CD4-positive, alpha-beta T cell treated with Interleukin-4 for 4 hours (primary cell): ENCODE measurements at regions not wholly inside any gene's neighbourhood (a gene's known extent, or its start where the extent isn't known, plus 50 kb on each side); places are given as distances from the start of the nearest gene placed in this dataset.

Experiments used
- DNase-seq: peaks from one replicate; pipeline ENCODE4 v3.0.0-alpha.2; 2020

- no peak for DNase-seq
Measured at GRCh38 chr10:31754803-31755624, 173.6 kb downstream of the ARHGAP12 start.

DNA sequence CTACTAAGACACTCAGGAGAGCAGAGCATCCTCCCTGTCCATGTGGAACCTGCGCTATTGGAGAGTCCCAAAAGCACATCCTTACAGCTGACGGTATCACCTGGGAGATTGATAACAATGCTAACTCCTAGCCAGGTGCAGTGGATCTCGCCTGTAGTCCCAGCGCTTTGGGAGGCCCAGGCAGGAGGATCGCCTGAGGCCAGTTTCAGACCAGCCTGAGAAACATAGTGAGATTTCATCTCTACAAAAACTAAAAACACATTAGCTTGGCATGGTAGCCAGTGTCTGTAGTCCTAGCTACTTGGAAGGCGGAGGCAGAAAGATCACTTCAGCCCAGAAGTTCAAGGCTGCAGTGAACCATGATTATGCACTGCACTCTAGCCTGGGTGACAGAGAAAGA lies 174.9 kb downstream of the ARHGAP12 start:
- no peak for DNase-seq

DNA sequence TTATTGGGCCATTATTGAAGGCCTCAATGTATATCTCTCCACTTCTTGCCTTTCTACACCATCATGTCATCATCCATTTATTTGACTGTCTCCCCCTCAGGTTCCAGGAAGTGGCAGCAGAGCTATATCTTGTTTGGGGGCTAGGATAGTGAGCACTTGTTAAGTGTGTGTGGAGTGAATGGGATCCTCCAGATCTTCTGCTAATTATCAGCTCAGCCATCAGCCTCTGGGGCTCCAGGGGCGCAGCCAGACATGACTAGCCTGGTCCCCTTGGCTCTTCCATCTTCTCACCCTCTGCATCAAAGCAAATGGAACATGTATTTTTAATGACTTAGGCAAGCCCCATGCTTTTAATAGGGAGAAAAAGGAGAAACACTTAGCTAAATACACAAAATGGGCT lies 176.5 kb downstream of the ARHGAP12 start:
- DNase-seq: no peak

- DNase-seq: no peak
Measured at GRCh38 chr10:31751738-31752080, 176.9 kb downstream of the ARHGAP12 start.

- no peak for DNase-seq
Measured at GRCh38 chr10:31751051-31751737, 177.4 kb downstream of the ARHGAP12 start.

DNA sequence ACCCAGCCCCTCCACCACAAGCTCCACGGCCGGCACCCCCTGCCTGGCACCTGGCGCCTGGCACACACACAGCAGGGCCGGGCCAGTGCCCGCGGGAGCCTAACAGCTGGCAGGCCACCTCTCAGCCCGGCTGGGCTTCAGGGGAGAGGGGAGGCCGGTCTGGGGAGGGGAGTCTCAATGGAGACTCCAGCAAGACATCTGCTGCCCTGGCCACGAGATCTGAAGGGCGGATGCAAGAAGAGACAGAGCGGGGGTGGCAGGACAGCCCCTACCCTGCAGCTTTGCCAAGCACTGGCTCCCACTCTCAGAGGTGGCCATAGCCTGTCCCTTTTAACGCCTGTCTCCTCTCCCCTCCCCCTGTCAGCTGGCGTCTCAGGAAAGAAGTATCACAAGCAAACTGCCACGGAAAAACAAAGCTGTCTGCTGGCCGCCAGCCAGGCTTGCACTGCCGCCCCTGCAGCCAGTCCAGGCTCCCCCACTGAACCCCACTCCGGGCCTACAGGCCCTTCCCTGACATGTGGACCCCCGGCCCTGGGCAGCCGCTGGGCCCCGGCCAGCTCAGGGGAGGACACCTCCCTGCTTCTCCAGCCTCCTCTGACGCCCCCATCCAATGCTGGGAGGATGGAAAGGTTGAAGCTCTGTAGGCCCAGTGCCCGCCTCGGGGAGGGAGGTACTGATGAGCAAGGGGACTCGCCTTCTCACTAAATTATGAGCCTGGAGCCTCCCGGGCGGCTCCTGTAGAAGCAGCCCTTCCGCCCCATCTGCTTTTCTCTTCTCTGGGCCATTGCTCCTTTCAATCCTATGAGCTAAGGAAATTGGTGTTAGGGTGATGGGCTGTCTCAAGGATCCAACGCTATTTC lies 178.4 kb downstream of the ARHGAP12 start:
- no peak for DNase-seq

- DNase-seq: no peak
Measured at GRCh38 chr10:31749301-31749700, 179.3 kb downstream of the ARHGAP12 start.

GRCh38 chr10:31745612-31746376 lies 182.8 kb downstream of the ARHGAP12 start:
- peak; percentile 72 for DNase-seq

- no peak for DNase-seq
Measured at GRCh38 chr10:31744025-31744424, 184.6 kb downstream of the ARHGAP12 start.

DNA sequence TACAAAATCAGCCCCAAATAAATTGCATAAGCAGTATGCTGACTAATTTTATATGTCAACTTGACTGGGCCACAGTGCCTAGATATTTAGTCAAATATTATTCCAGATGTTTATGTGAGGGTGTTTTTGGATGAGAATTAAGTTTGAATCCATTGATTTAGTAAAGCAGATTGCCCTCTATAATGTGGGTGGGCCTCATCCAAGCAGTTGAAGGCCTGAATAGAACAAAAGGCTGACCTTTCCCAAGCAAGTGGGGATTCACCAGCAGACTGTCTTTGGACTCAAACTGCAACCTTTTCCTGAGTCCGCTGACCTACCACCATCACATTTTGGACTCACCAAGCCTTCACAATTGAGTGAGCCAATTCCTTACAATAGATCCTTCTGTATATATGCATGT lies 186.4 kb downstream of the ARHGAP12 start:
- no peak for DNase-seq

DNA sequence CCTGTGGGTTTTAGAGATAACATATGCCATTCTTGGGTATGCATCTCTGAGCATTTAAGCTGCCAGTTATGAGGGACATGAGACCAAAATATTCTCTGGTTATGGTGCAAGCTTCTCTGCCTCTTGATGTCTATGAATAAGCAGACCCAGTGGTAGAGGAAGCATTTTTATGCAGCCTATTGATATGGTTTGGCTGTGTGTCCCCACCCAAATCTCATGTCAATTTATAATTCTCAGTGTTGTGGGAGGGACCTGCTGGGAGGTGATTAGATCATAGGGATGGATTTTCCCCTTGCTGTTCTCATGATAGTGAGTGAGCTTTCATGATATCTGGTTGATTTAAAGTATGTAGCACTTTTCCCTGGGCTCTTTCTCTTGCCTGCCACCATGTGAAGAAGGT lies 187.2 kb downstream of the ARHGAP12 start:
- DNase-seq: no peak

GRCh38 chr10:31739711-31740110 lies 188.9 kb downstream of the ARHGAP12 start:
- DNase-seq: no peak

DNA sequence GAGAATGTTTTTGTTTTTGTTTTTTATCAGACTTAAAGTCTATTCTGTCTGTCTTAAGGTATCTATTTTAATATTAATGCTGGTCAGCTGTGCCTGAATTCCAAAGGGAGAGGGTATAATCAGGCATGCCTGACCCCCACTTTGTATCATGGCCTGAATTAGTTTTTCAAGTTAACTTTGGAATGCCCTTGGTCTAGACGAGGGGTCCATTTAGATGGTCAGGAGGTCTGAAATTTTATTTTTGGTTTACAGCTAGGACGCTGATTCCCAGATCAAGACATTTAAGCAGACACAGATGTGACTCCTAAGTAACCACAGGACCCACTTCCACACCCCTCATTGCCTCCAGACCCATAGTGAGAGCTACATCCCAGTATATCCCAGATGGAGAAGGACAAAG lies 189.5 kb downstream of the ARHGAP12 start:
- no peak for DNase-seq

DNA sequence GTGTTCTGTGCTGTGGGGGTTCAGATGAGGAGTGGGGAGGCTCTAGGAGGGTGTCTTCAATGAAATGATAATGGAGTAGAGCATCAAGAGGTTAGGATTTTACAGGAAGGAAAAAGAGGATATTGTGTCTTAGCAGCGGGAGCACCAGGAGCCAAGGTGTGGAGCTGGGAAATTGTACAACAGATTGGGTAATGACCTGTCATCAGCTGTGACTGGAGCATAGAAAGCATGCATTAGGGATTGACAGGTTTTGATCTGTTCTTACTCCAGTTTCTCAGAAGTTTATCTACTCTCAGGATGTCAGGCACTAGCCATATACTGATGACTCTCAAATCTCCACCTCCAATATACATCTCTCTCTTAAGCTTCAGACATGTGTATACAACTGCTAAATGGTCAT lies 196.9 kb downstream of the ARHGAP12 start:
- DNase-seq: no peak

DNA sequence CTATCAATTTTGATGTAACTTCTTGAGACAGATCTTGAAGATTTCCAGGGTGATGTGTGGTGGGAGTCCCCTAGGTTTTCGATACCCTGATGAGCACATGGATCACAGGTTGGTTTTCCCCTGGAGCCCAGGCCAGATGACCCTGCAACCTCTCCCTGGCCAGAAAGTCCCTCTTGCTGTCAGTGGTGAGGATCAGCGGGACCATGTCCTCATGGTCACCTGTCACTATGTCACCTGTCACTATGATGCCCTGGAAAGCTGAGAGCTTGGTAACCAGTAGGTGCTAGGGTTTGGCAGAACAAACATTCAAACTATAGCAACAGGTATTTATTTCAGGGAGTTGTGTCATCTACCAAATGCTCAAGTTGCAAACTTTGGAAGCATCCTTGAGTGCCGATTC lies 197.9 kb downstream of the ARHGAP12 start:
- no peak for DNase-seq

DNA sequence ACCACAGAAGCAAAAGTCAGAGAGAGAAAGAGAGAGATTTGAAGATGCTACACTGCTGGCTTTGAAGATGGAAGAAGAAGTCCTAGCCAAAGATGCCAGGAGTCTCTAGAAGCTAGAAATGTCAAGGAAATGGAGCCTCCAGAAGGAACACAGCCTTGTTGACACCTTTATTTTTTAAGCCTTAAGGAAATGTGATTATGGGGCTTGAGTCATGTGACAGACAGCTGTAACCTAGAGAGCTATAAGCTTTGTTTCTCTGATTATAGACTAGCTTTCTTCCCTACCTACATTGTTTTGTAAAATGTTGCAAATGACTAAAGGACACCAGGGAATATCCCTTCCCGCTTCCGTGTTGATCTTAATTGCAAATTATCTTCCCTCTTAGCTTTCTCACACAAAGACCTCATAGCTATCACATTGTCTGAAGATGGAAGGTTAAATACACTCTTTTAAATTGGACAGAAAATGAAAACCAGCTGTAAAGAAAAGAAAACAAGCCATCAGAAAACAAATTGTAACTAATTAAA lies 199.9 kb downstream of the ARHGAP12 start:
- DNase-seq: no peak

- no peak for DNase-seq
Measured at GRCh38 chr10:31725436-31725835, 203.2 kb downstream of the ARHGAP12 start.

GRCh38 chr10:31724296-31724695 lies 204.3 kb downstream of the ARHGAP12 start:
- DNase-seq: no peak

GRCh38 chr10:31723106-31723750 lies 205.4 kb downstream of the ARHGAP12 start:
- no peak for DNase-seq

DNA sequence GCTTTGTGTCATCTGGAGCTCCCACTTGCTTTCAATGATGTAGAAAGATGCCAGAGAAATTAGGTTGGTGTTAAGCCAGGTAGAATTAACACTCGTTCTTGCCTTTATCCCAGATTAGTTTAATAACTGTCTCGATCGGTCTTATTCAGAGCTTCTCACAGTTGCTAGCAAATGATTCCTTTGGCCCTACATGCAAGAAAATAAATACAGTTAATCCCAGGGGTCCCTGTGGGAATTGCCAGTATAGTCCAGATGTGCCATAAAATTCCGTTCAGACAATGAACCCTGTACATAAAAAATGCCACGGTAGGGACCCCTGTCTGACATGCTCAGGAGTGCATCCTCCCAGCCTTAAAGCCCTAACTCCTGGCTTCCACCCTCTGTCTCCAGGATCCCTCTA lies 207.5 kb downstream of the ARHGAP12 start:
- no peak for DNase-seq

DNA sequence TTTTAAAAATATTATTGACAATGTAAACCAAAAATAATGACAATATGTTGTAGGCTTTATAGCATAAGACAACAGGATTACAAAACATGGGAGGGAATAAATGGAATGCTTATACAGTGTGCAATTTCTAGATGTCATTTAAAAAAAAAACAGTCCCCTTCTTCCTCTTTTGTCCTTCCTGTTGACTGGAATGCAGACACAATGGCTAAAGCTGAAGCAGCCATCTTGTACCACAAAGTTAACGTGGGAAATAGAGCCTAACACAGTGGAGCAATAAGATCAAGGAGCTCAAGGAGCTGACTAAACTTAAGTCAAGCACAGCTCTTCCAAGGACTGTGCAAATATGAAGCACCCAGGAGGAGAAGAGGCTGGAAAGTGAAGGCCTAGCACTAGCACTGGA lies 208.1 kb downstream of the ARHGAP12 start:
- no peak for DNase-seq

- DNase-seq: no peak
Measured at GRCh38 chr10:31709476-31709875, 219.2 kb downstream of the ARHGAP12 start.
